GM18907 (cell line): ENCODE measurements at regions not wholly inside any gene's neighbourhood (a gene's known extent, or its start where the extent isn't known, plus 50 kb on each side); places are given as distances from the start of the nearest gene placed in this dataset.

Source experiments
- ATAC-seq: cut with Tn5 transposase; IDR thresholded peaks from one replicate; pipeline ENCODE4 v1.9.1; 2021; ENCODE audit warnings: mild to moderate bottlenecking, moderate library complexity; ENCODE audit not compliant: unreplicated experiment

DNA sequence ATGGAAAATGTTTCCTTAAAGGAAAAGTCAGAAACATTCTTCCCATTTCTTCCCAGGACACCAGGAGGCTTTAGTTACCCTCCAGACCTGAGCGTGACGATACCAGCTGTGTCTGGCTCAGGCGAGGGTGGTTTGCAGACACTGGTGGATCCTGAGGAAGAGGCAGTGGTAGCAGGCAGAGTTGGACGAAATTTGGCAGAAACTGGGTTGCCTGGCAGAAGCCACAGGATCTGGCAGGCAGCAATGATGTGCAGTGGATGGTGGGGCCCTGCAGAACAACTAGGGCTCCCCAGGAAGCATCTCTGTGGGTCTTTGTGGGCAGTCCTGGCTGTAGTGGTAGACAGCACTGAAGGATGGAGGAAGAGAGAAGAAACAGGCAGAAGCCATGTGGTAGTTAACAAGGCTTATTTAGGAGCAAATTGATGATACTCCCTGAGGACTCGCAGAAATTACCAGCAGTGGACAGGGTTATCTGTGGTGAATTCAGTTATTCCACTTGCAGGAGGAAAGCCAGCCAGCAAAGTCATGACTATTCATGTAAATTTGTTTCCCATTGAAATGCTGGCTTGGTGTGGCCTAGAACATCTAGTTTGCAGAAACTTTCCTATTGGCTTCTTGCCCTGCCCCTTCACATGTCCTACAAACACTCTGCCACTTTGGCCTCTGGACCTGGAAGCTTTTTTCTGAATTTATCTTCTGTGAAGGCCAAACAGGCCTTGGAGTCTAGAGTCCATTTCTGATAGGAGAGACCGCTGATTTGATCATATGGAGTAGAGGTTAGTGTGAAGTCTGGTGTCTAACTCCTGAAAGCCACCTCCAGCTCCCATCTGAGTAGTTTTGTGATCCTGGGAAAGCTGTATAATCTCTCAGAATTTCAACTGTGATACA lies 212.0 kb downstream of the DMRT2 start:
- no peak for ATAC-seq

DNA sequence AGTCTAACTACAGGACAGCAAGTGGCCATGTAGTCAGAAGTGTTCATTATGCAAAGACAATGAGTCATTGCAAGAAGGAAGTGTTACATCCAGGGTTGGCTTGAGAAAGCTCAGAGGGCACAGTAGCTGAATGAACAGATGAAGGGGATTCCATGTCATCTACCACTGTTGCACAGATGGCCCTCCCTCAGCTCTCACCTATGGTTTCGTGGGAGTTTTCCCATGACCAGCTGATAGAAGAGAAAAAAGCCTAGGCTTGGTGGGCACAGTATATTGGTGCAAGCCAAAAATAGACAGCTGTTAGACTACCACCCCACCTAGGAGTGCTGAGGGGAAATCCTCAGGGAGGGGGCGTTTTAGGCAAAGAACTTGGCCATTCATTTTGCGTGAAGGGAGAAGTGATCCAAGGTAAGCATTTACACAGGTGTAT lies 217.0 kb downstream of the DMRT2 start:
- ATAC-seq = peak; percentile 91

DNA sequence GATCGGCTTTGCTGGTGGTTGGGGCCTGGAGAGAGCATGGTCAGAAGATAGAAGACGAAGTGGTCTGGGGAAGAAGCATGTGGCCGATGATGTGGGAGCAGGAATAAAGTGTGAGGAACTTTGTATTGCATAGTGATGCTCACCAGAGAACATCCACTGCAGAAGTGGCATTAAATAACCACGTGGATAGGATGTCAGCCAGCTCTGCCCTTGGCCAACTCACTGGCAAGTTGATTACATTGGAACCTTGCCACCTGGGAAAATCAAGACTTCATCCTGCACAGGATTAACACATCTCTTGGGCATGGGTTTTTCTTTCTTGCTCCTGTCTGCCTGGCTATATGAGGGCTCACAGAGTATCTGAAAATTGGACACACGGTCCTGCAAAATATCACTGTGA lies 217.4 kb downstream of the DMRT2 start:
- no peak for ATAC-seq

DNA sequence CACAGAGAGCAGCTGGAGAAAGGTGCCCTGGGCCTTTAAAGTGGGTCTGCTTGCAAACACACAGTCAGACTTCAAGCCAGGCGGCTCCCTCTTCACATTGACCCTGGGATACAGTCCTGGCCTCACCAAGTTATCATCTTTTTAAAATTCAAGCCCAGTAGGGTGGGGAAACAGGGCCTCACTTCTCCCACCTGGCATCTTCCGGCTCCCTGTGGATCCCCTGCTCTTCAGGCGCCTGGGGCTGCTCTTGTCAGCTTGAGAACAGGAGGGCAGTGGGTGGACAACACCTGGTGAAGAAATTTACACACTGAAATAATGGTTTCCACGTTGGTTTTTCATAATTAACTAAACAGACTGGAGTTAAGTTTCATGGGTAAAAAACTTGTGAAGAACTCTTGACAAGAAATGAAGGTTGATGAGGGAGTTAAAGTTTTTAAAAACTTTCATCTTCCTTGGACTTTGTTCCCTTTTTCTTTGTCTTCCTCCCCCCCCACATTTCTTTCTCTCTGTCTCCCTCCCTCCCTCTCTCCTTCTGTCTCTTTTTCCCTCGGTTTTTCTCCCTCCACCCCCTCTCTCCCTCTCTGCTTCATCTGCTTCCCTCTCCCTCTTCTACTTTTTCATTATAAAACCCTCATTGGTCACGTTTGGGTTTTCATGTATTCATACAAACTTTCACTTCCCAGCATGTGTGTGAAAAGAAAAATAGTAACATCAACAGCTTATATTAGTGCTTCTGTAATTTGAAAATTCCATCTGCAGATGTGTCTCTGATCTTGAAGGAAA lies 219.6 kb downstream of the DMRT2 start:
- no peak for ATAC-seq

DNA sequence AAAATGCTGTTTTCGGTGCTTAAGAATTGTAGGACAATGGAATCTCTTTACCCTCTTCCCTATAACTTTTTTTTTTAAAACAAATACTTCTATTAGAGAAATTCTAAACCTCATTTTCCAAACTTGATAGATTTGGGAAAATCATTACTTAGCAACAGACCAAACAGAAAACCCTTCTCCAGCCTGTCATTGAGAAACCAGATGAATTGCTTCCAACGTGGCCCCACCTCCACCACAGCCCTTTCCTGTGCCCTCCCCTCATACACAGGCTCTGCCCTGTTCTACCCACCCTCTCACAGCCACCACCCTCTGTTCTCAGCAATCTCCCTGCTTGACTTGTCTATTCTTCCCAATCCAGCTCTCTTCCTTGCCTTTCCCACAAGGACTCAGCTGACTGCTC lies 221.2 kb downstream of the DMRT2 start:
- ATAC-seq = no peak

DNA sequence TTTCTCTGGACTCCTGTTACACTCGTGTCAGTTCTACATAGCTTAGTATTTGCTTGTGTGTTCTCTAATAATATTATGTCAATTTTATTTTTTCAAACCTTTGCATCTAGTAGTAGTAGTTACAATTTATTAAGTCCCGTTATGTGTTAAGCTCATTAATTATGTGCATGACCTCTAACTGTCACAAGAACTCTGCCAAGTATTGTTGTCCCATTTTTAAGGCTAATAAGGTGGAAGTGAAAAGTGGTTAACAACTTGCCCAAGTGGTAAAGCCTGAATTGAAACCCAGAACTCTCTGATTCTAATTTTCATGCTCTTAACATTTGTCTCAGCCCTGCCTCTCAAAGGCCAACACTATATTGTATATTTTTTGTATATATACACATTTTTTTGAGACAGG lies 221.6 kb downstream of the DMRT2 start:
- no peak for ATAC-seq

DNA sequence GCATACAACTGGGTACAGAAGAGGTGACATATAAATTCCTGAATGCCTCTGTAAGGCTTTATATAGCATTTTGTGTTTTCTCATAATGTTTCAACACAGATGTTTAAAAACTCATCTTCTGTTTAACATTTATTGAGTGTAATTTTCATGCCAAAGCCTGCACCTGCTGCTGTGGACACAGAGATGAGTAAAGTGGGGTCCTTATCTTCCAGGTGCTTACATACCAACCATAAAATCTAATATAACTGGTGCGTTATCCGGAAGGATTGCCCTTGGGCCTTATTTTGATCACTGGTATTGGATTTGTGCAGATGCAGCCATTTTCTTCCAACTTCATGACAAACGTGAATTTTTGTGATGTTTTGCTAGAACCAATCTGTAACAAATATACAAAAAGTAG lies 222.3 kb downstream of the DMRT2 start:
- ATAC-seq = no peak

DNA sequence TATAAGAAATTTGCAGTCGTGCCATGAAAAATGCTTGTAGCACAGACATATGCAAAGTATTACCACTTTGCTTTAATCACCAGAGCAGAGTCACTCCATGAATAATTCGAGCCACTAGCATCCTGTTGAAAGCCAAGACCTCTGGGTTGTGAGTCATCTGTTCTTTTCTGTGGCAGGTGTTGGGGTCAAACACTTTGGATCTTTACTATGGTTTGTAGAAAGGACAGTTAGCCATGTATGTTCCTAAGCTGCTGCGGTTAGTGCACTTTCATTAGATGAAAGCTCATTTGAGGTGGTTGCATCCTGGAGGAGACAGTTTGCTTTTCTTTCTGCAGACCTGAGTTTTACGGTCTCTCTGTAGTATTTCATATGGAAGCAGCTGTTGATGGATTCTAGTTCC lies 223.7 kb downstream of the DMRT2 start:
- no peak for ATAC-seq

DNA sequence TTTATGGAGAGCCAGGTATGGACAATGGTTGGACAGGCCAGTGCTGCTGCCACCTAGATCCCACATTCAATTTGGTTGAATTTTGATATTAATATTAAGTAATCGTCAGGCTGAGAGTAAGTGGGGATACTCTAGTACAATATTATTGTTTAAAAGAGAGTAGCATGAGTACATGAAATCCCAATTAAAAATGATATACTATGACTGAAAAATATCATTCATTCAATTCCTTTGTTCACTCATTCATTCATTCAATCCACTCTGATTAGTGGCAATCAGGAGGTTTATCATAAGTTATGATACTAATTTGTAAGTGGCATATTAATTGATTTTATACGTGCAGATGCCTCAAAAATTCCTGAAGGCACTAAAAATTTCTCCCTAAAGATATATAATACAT lies 224.2 kb downstream of the DMRT2 start:
- no peak for ATAC-seq

DNA sequence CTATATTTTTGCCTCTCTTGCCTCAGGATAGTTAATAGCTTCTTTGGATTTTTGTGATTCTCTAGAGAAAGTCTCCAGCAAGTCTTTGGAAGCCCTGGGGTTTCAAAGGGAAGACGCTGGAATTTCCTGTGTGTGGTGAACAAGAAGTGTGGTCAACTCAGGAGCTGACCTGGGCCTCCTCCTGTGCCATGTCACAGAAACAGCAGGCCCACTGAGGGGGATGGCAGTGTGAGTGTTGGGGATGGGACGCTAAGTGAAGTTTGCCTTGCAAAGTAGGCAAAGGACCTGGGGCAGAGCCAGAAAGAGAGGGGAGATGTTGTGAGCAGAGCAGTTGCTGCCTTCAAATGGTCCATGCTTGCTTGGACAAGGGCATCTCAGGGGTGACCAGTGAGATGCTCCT lies 226.3 kb downstream of the DMRT2 start:
- ATAC-seq = no peak

DNA sequence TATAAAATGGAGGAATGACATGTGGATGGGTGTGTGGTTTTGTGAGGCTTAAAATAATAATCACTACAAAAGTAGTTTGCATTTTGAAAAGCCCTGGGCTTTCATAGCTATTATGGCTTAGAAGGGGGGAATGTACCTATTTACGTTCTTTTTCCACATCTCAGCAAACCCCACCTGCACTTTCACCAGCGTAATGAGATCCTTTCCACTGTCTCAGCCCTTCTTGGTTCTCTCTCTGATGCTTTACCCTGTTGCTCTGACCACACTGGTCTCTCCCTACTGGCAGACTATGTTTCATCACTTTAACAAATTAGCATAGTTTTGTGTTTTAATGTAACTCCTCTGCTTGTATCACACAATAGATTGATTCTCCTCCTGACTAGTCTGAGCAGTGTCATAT lies 234.6 kb downstream of the DMRT2 start:
- ATAC-seq = no peak

DNA sequence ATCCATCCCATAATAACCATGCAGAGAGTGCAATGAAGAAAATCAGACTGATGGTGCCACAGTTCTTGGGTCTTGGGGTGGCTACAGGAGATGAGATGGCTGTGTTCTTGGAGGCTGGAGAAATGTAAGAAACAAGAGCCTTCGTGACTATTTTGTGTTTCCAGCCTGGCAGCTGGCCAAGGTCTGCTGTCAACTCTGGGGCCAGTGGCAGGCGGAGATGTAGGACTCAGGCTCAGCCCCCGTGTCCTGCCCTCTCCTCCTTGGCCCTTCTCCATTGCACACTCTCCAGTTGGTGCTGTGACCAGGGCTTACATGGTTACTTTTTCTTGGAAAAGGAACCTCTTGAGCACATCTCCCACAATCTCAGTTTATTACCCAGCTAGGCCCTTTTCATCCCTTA lies 235.4 kb downstream of the DMRT2 start:
- no peak for ATAC-seq

DNA sequence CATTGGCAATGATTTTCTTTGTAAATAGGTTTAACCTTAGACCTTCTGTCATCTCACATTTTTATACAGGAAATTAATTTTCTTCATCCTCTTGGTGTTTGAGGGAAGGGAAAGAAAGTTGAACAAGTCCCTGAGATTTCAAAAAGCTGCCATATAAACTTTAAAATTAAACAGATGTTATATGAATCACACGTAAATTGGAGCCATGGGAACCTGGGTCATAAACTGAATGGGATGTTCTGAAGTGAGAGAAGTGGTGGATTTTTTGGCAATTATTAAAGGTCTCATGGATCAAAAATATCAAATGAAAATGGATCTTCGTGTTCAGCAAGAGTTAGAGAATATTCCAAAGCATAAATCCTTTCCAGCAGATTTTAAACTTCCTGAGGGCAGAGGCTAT lies 242.2 kb downstream of the DMRT2 start:
- no peak for ATAC-seq

DNA sequence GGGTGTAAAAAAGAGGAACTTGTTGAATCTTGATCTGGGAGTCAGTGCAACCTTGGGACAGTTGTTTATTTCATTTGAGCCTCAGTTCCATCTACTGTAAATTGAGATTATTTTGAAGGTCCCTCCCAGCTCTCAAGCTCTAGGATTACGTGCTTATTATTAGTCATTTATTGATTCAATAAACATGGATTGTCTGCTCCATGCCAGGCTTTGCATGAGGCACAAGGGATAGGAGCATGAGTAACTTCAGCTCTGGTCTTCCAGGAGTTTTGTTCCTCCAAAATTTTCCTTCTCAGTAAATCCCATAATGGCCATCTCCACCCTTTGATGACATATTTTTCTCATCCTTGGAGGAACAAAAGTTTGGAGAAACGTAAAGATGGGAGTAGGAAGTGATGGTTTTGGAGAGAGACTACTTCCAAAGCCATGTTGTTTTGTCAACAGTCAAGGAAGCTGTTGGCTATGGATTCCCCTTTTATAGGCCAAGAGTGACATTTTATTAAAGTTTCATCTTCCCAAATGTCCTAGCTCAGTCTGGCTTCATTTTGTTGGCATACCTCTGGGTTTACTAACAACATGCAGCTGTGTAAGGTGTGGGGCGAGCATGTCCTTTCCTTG lies 244.6 kb downstream of the DMRT2 start:
- ATAC-seq = no peak

DNA sequence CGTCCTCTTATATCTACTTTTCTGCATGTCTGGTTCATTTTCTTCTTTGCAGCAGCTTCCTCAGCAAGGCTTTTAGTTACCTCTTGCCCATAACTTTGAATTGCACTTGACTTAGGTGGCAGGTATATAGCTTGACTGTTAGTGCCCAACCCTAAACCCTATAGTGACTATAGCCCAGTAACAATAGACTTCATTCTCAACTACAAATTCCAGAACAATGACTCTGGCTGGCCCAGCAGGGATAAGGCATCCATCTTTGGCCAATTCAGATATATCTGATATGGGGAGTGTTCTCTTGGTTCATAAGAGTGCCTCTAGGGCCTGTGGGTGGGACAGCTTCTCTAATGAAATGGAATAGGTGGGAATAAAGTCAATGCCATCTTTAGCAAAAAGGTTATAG lies 246.2 kb downstream of the DMRT2 start:
- ATAC-seq = no peak

DNA sequence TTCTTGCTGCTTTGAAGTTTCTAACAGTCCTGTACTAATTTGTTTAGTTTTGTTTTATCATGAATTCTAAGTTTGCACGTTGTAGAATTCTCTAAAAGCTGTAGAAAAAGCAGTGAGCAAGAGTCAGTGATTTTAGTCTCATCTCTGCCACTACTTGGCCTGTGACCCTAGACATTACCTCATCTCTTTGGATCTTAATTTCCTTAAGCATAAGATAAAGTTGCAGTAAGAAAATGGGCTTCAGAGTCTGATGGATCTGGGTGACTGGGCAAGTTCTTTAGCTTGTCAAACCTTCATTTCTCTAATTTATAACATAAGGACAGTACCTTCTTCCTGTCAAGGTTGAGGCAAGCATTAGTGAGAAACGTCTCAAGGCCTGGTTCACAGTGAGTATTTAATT lies 247.9 kb downstream of the DMRT2 start:
- ATAC-seq = no peak

DNA sequence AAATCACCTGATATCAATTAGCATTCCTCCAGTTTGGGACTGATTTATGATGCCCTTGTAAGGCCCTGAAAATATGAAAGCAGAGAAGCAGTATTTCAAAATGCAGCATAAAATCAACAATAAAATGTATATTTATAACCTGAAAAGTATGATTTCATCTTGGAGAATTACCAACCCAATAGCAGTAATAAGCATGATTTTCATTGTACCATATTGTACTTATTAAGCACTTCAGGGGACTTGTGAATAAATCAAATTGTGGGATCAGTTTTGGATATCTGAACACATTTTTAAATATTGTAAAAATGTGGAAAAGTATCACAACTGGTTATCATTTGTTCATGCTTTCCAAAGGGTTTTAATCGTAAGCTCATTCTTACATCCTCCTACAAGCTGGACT lies 250.8 kb downstream of the DMRT2 start:
- ATAC-seq = no peak

DNA sequence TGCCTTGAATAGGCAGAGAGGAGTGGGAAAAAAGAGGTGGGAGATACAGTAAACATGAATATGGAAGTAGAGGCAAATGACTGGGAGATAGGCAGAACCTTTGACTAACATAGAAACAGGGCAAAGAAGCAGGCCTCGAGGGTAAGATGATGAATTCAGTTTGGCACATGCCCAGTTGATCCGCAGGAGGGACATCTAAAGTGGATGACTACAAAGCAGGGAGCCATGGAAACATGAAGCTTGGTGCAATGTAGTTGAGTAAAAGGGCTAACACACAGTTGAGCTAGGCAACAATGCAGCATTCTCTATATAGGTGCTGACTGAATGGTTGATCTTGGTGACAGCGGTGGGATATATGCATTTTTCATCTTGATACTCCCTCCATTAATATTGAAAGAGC lies 253.8 kb downstream of the DMRT2 start:
- no peak for ATAC-seq

DNA sequence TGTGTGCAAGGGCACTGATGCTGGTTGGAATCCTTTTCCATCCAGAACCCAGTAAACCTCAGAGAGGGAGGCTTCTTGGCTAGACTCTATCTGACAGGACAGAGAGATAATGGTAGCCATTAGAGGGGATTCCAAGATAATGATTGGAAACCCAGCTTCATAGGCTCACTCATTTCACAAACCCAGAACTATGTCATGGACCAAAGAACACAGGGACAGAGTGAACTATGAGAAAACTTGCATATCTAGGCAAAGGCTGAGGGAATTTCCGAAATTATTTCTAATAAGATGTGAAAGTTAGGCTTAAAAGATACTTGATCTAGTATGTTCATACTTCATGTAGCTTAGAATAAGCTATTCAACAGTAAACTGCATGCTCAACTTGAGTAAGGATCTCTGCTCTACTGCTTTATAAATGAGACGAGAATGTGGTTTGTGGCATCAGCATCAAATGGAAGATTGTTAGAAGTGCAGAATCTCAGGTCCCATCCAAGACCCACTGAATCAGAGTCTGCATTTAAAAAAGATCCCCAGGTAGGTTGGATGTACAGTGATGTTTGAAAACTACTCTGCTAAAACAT lies 261.4 kb downstream of the DMRT2 start:
- no peak for ATAC-seq

DNA sequence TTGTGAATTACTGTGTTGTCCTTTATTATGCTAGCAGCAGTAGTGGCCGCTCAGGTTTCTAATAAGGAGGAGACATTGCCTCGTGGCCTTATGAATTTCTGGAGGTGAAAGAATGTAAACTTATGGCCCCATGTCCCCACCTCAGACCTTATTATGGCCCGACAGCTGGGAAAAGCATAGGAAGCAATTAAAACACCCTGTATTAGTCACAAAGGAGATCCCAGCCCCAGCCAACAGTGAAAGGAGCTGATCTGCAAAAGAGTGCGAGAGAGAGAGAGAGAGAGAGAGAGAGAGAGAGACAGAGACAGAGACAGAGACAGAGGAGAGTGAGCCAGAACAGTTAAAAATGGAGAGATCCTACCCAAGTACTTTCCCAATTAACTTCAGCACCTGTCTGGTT lies 269.3 kb downstream of the DMRT2 start:
- ATAC-seq = no peak

DNA sequence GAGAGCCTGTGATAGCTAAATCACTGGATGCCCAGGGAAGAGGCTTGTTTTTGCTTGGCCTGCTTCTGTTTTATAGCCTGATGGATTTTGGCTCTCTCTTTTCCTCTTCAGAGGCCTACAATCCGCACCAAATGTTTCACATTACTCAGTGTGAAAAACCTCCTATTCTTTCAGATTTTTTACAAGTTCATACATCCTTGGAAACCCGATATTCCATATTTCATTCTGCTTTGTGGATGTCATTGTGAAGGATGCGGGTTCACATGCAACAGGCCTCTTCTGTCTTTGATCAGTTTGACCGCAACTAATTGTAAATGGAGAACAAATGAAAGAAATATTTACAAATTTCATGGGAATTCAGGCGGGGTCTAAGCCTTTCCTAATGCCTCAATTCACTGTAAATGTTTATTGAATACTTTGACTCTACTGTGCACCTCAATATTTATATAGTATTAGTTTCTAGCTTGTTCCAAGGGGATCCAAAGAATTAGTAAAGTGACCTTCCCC lies 269.9 kb downstream of the DMRT2 start:
- ATAC-seq = no peak
